Trophoblast cell (in vitro differentiated cells and primary cell): ENCODE measurements at regions not wholly inside any gene's neighbourhood (a gene's known extent, or its start where the extent isn't known, plus 50 kb on each side); places are given as distances from the start of the nearest gene placed in this dataset.

Experiments used
- DNase-seq, 2 donors: peaks; one replicate each; pipeline ENCODE4 v3.0.0-alpha.2; 2016
- H2AFZ ChIP-seq: 2 replicates; pipeline ENCODE4 v1.6.1; 2013; ENCODE audit warnings: low read length, moderate library complexity, mild to moderate bottlenecking; ENCODE audit not compliant: insufficient read depth, poor library complexity
- H2AK5ac ChIP-seq: 2 replicates; pipeline ENCODE4 v1.6.1; 2013; ENCODE audit warnings: mild to moderate bottlenecking, low read length
- H2BK120ac ChIP-seq: 2 replicates; pipeline ENCODE4 v1.6.1; 2013; ENCODE audit warnings: low read length, mild to moderate bottlenecking, moderate library complexity; ENCODE audit not compliant: insufficient read depth, poor library complexity
- H2BK12ac ChIP-seq: 2 replicates; pipeline ENCODE4 v1.6.1; 2013; ENCODE audit warnings: mild to moderate bottlenecking, low read length, moderate library complexity
- H2BK5ac ChIP-seq: 2 replicates; pipeline ENCODE4 v1.6.1; 2013; ENCODE audit warnings: low read length, low read depth, moderate library complexity, mild to moderate bottlenecking; ENCODE audit not compliant: poor library complexity
- H3K14ac ChIP-seq: 2 replicates; pipeline ENCODE4 v1.6.1; 2013; ENCODE audit warnings: mild to moderate bottlenecking, low read length
- H3K18ac ChIP-seq: 2 replicates; pipeline ENCODE4 v1.6.1; 2013; ENCODE audit warnings: mild to moderate bottlenecking, low read length
- H3K23ac ChIP-seq: 2 replicates; pipeline ENCODE4 v1.6.1; 2013; ENCODE audit warnings: low read length
- H3K27ac ChIP-seq: 2 replicates; pipeline ENCODE4 v1.5.1; 2013; ENCODE audit warnings: low read depth, mild to moderate bottlenecking, inconsistent platforms, low read length, moderate library complexity
- H3K27me3 ChIP-seq: 2 replicates; pipeline ENCODE4 v1.6.1; 2013; ENCODE audit warnings: inconsistent platforms, mild to moderate bottlenecking, low read length, moderate library complexity; ENCODE audit not compliant: insufficient read depth
- H3K36me3 ChIP-seq, 2 experiments: 1 replicate in 1 of 2; 2 replicates in 1 of 2; pipeline ENCODE4 v1.6.1; 2013; ENCODE audit warnings: low read length in 2 of 2, mild to moderate bottlenecking in 2 of 2, moderate library complexity in 1 of 2; ENCODE audit not compliant: insufficient read depth in 2 of 2, control insufficient read depth in 1 of 2
- H3K4ac ChIP-seq: 2 replicates; pipeline ENCODE4 v1.6.1; 2013; ENCODE audit warnings: low read depth, mild to moderate bottlenecking, low read length, moderate library complexity
- H3K4me1 ChIP-seq, 2 experiments: 1 replicate in 1 of 2; 2 replicates in 1 of 2; pipeline ENCODE4 v1.6.1; 2013; ENCODE audit warnings: low read length in 2 of 2, mild to moderate bottlenecking in 2 of 2, moderate library complexity in 1 of 2; ENCODE audit not compliant: insufficient read depth in 2 of 2, control insufficient read depth in 1 of 2
- H3K4me2 ChIP-seq: 2 replicates; pipeline ENCODE4 v1.6.1; 2013; ENCODE audit warnings: inconsistent platforms, mild to moderate bottlenecking, low read length, moderate library complexity
- H3K4me3 ChIP-seq: 2 replicates; pipeline ENCODE4 v1.5.1; 2013; ENCODE audit warnings: mild to moderate bottlenecking, low read depth, low read length, inconsistent platforms
- H3K79me1 ChIP-seq: one replicate; pipeline ENCODE4 v1.6.1; 2013; ENCODE audit warnings: low read length
- H3K79me2 ChIP-seq: 2 replicates; pipeline ENCODE4 v1.6.1; 2013; ENCODE audit warnings: low read length, mild to moderate bottlenecking; ENCODE audit not compliant: control insufficient read depth, insufficient read depth, poor library complexity
- H3K9ac ChIP-seq: 2 replicates; pipeline ENCODE4 v1.6.1; 2013; ENCODE audit warnings: mild to moderate bottlenecking, low read length
- H3K9me3 ChIP-seq: 2 replicates; pipeline ENCODE4 v1.6.1; 2013; ENCODE audit warnings: low read depth, mild to moderate bottlenecking, control low read depth, inconsistent platforms, low read length; ENCODE audit not compliant: insufficient read depth
- H4K12ac ChIP-seq: 2 replicates; pipeline ENCODE4 v1.6.1; 2013; ENCODE audit warnings: low read depth, mild to moderate bottlenecking, low read length, moderate library complexity
- H4K8ac ChIP-seq: 2 replicates; pipeline ENCODE4 v1.6.1; 2013; ENCODE audit warnings: low read depth, mild to moderate bottlenecking, low read length, moderate library complexity
- H4K91ac ChIP-seq: one replicate; pipeline ENCODE4 v1.6.1; 2013; ENCODE audit warnings: low read depth, mild to moderate bottlenecking, low read length, moderate library complexity
- WGBS: extraction: QIAGEN DNeasy Blood & Tissue Kit; methylation state at CpG from one replicate; pipeline ENCODE4 v1.1.7; 2013; ENCODE audit warnings: missing lambda C conversion rate; ENCODE audit not compliant: insufficient read length, insufficient coverage; ENCODE audit errors: extremely low coverage; 5-methylcytosine and 5-hydroxymethylcytosine counted together

DNA sequence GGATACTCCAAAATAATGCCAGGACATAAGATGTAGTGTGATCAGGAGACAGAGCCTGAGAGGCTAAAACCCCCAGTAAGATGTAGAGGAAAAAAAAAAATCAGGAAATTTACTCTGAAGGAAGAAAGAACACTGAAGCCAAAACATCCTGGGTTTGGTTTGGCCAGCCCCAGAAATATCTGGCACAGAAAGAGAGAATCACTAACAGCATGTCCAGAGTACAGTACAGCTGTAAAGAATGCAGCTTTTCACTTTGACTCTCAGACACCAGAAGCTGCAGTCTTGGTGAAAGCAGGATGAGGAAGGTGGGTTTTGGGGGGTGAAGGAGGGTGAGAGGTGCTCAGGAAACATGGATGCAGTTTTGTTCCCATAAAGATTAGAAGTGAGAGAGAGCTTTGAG lies 1577.7 kb upstream of the ACVR2A start:
- Histone ChIP-seq H3K18ac (no peak overlapping the region), H3K79me1 (no peaks in the 10 kb centered on the region), H4K8ac (no peak overlapping the region), H2BK12ac (no peak overlapping the region), H3K9me3 (no peaks in the 10 kb centered on the region), H3K79me2 (no peaks in the 10 kb centered on the region), H2BK120ac (no peak overlapping the region), H2BK5ac (no peak overlapping the region), H4K91ac (no peak overlapping the region), H3K4ac (no peak overlapping the region), H2AFZ (no peak overlapping the region), H3K27ac (no peak overlapping the region), H3K4me3 (no peak overlapping the region), H3K4me2 (no peak overlapping the region), H3K27me3 (no peaks in the 10 kb centered on the region), H3K23ac (no peak overlapping the region), H4K12ac (no peak overlapping the region), H3K4me1 (no peaks in the 10 kb centered on the region), H3K36me3 (no peaks in the 10 kb centered on the region), H3K9ac (no peak overlapping the region), H2AK5ac (no peak overlapping the region), H3K14ac (no peak overlapping the region)
- DNase-seq = no peak

DNA sequence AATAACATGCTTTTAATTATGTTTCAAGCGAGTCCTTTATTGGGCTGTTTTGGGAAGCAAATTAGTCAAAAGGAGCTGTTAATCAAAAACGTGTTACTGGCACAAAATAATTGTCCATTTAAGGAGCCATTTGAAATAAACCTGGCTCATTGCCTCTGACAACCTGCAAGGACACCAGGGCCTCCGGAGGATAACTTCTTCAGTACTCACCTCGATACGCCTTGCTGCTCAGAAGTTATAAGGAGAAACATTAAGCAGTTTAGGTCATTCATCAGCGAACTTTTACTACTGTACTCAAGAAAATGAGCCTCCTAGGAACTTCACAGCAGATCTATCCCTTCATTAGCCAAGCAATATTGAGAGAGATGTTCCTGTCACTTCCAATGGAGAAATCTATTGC lies 1579.2 kb upstream of the ACVR2A start:
- Histone ChIP-seq H3K4me1 (no peaks in the 10 kb centered on the region), H3K23ac (no peak overlapping the region), H3K27ac (no peak overlapping the region), H3K27me3 (no peaks in the 10 kb centered on the region), H4K8ac (no peak overlapping the region), H3K79me2 (no peaks in the 10 kb centered on the region), H3K4me2 (no peak overlapping the region), H4K91ac (no peak overlapping the region), H3K36me3 (no peaks in the 10 kb centered on the region), H2BK120ac (no peak overlapping the region), H2AFZ (no peak overlapping the region), H3K18ac (no peak overlapping the region), H3K9ac (no peak overlapping the region), H3K4ac (no peak overlapping the region), H4K12ac (no peak overlapping the region), H2BK12ac (no peak overlapping the region), H3K79me1 (no peaks in the 10 kb centered on the region), H2BK5ac (no peak overlapping the region), H3K14ac (no peak overlapping the region), H3K9me3 (no peaks in the 10 kb centered on the region), H3K4me3 (no peak overlapping the region), H2AK5ac (no peak overlapping the region)
- no CpG with 5 or more reads among the region's 6 CpGs for WGBS
- DNase-seq = no peak

GRCh38 chr2:146262606-146263005 lies 1582.2 kb upstream of the ACVR2A start:
- no peak overlapping the region for H2BK5ac ChIP-seq
- H3K4me1 ChIP-seq = no peaks in the 10 kb centered on the region
- H3K18ac ChIP-seq = no peak overlapping the region
- no peaks in the 10 kb centered on the region for H3K79me1 ChIP-seq
- H2BK120ac ChIP-seq = no peak overlapping the region
- H3K79me2 ChIP-seq = no peaks in the 10 kb centered on the region
- H3K23ac ChIP-seq = no peak overlapping the region
- H3K9ac ChIP-seq = no peak overlapping the region
- no peak overlapping the region for H3K4me2 ChIP-seq
- no peak overlapping the region for H3K4ac ChIP-seq
- H2AK5ac ChIP-seq = no peak overlapping the region
- H4K12ac ChIP-seq = no peak overlapping the region
- no peak overlapping the region for H3K27ac ChIP-seq
- no CpG with 5 or more reads among the region's 4 CpGs for WGBS
- no peaks in the 10 kb centered on the region for H3K27me3 ChIP-seq
- H3K36me3 ChIP-seq = no peaks in the 10 kb centered on the region
- no peak overlapping the region for H3K14ac ChIP-seq
- H2AFZ ChIP-seq = no peak overlapping the region
- no peak overlapping the region for H2BK12ac ChIP-seq
- H4K8ac ChIP-seq = no peak overlapping the region
- H4K91ac ChIP-seq = no peak overlapping the region
- H3K4me3 ChIP-seq = no peak overlapping the region
- no peak for DNase-seq
- H3K9me3 ChIP-seq = no peaks in the 10 kb centered on the region

DNA sequence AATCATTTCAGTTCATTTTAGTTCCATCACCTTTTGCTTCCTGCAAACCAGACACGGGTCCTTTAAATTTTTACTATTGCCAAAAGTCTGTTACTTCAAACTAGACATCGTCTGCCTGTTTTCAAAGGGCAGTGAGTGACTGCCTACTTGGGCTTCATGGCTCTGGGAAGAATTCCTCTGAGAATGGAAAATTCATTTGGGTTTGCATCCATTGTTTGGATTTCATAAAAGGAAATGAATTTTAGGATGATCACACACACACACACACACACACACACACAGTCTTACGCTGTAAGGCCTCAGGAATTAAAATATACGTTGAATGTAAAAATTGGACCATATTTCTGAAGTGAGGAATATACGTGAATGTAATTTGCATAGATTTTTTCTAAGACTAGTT lies 1584.3 kb upstream of the ACVR2A start:
- no CpG with 5 or more reads among the region's 5 CpGs for WGBS
- no peak overlapping the region for H3K23ac ChIP-seq
- no peak overlapping the region for H2AFZ ChIP-seq
- H2BK12ac ChIP-seq = no peak overlapping the region
- no peaks in the 10 kb centered on the region for H3K4me1 ChIP-seq
- no peak overlapping the region for H3K14ac ChIP-seq
- H2BK5ac ChIP-seq = no peak overlapping the region
- H3K4me3 ChIP-seq = no peak overlapping the region
- H3K18ac ChIP-seq = no peak overlapping the region
- no peak overlapping the region for H2BK120ac ChIP-seq
- H3K79me1 ChIP-seq = no peaks in the 10 kb centered on the region
- H2AK5ac ChIP-seq = no peak overlapping the region
- no peak overlapping the region for H4K8ac ChIP-seq
- H3K27me3 ChIP-seq = no peaks in the 10 kb centered on the region
- H3K9me3 ChIP-seq = no peaks in the 10 kb centered on the region
- H3K36me3 ChIP-seq = no peaks in the 10 kb centered on the region
- H3K79me2 ChIP-seq = no peaks in the 10 kb centered on the region
- no peak overlapping the region for H3K4me2 ChIP-seq
- H3K4ac ChIP-seq = no peak overlapping the region
- H3K27ac ChIP-seq = no peak overlapping the region
- no peak overlapping the region for H4K91ac ChIP-seq
- H4K12ac ChIP-seq = no peak overlapping the region
- no peak overlapping the region for H3K9ac ChIP-seq
- DNase-seq = no peak

GRCh38 chr2:146259816-146260215 lies 1585.0 kb upstream of the ACVR2A start:
- no peak overlapping the region for H3K4me3 ChIP-seq
- H3K4me2 ChIP-seq = no peak overlapping the region
- no peak overlapping the region for H3K4ac ChIP-seq
- no peak overlapping the region for H3K9ac ChIP-seq
- no peaks in the 10 kb centered on the region for H3K36me3 ChIP-seq
- H4K12ac ChIP-seq = no peak overlapping the region
- no peaks in the 10 kb centered on the region for H3K9me3 ChIP-seq
- no peak overlapping the region for H2BK12ac ChIP-seq
- no peak overlapping the region for H4K91ac ChIP-seq
- no peak overlapping the region for H2BK120ac ChIP-seq
- no peak overlapping the region for H3K18ac ChIP-seq
- no peaks in the 10 kb centered on the region for H3K27me3 ChIP-seq
- no peaks in the 10 kb centered on the region for H3K79me2 ChIP-seq
- no peak for DNase-seq
- H3K79me1 ChIP-seq = no peaks in the 10 kb centered on the region
- no CpG with 5 or more reads among the region's 2 CpGs for WGBS
- H2AFZ ChIP-seq = no peak overlapping the region
- H3K27ac ChIP-seq = no peak overlapping the region
- H2AK5ac ChIP-seq = no peak overlapping the region
- no peaks in the 10 kb centered on the region for H3K4me1 ChIP-seq
- H3K23ac ChIP-seq = no peak overlapping the region
- H2BK5ac ChIP-seq = no peak overlapping the region
- no peak overlapping the region for H4K8ac ChIP-seq
- no peak overlapping the region for H3K14ac ChIP-seq
